T-helper 17 cell (primary cell): ENCODE measurements at regions not wholly inside any gene's neighbourhood (a gene's known extent, or its start where the extent isn't known, plus 50 kb on each side); places are given as distances from the start of the nearest gene placed in this dataset.
"Not testable (repeated sequence)": the region's sequence is repeated elsewhere in the genome, so short reads cannot be mapped to it uniquely, and the experiment has no call there.

Experiments used
- ATAC-seq: fragments of 150-1000 bp; cut with Tn5 transposase; 2 replicates; pipeline ENCODE4 v1.10.0; 2021; ENCODE audit warnings: mild to moderate bottlenecking, moderate library complexity
- DNase-seq, 3 donors: peaks; one replicate each; pipeline versions ENCODE4 v3.0.0 to v3.0.0-alpha.2; 2020 to 2021
- H3K9me3 ChIP-seq: one replicate; pipeline ENCODE4 v1.7.0; 2013; ENCODE audit warnings: low read length, mild to moderate bottlenecking; ENCODE audit not compliant: control insufficient read depth, poor library complexity, severe bottlenecking
- H3K27ac Mint-ChIP-seq: one replicate; pipeline ENCODE4 v1.8.0; 2022; ENCODE audit warnings: mild to moderate bottlenecking, moderate library complexity, mixed read lengths
- H3K27me3 Mint-ChIP-seq: one replicate; pipeline ENCODE4 v1.8.0; 2022; ENCODE audit warnings: mixed read lengths
- H3K36me3 Mint-ChIP-seq: one replicate; pipeline ENCODE4 v1.8.0; 2022; ENCODE audit warnings: low read depth, mixed read lengths
- H3K4me1 Mint-ChIP-seq: one replicate; pipeline ENCODE4 v1.8.0; 2022; ENCODE audit warnings: mild to moderate bottlenecking, mixed read lengths
- H3K4me3 Mint-ChIP-seq: one replicate; pipeline ENCODE4 v1.8.0; 2022; ENCODE audit warnings: mild to moderate bottlenecking, moderate library complexity, mixed read lengths

- Mint-ChIP-seq H3K36me3 (no peaks in the 10 kb centered on the region), H3K27ac (no peak overlapping the region), H3K4me3 (no peak overlapping the region), H3K27me3 (no peaks in the 10 kb centered on the region), H3K4me1 (no peaks in the 10 kb centered on the region)
- no peak for ATAC-seq
- DNase-seq = no peak
- no peaks in the 10 kb centered on the region for H3K9me3 ChIP-seq
Measured at GRCh38 chr16:63442246-63442645, 1406.0 kb upstream of the CDH8 start.

DNA sequence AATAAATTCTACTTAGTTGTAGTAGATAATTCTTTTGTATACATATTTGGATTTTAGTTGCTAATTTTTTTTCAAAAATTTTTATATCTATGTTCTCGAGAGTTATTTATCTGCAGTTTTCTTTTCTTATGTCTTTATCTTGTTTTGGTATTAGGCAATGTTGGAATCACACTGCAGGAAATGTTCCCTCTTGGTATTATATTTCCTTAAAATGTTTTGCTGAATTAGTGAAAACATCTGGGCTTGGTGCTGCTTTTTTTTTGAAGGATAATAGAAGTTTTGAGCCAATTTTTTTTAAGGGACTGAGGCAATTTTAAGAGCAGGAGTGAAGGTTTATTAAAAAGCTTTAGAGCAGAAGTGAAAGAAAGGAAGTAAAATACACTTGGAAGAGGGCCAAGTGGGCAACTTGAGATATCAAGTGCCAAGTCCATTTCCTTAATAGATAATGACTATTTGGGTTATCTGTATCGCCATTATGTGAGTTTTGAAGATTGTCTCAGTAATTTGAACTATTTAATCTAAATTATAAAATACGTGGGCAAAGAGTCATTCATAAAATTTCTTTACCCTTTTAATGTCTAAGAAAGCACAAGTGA, 1390.1 kb upstream of the CDH8 start:
- ATAC-seq (no peak), DNase-seq (no peak)
- no peaks in the 10 kb centered on the region for H3K36me3 Mint-ChIP-seq
- no peaks in the 10 kb centered on the region for H3K27me3 Mint-ChIP-seq
- H3K27ac Mint-ChIP-seq = no peak overlapping the region
- no peaks in the 10 kb centered on the region for H3K9me3 ChIP-seq
- H3K4me3 Mint-ChIP-seq = no peak overlapping the region
- H3K4me1 Mint-ChIP-seq = no peaks in the 10 kb centered on the region

- Mint-ChIP-seq H3K36me3 (no peaks in the 10 kb centered on the region), H3K27ac (no peak overlapping the region), H3K4me3 (no peak overlapping the region), H3K27me3 (no peaks in the 10 kb centered on the region), H3K4me1 (no peaks in the 10 kb centered on the region)
- DNase-seq (no peak), ATAC-seq (no peak)
- no peaks in the 10 kb centered on the region for H3K9me3 ChIP-seq
Measured at GRCh38 chr16:63422715-63423114, 1386.5 kb upstream of the CDH8 start.

DNA sequence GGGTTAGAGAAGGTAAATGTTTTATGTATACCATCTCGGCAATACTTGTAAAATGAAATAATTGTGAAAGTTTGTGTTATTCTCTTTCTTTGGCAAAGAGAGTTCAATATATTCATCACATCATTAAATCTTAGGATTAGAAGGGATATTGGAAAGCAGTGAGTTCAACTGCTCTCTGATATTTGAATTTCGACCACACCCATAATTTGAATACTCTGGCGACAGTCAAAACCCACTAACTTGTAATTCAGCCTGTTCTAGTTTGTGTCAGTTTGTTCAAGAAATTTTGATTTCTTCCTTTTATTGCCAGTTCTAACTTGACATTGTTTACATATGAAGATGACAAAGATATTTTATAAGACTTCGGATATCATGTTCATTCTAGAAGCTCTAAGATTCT, 1380.5 kb upstream of the CDH8 start:
- Mint-ChIP-seq H3K36me3 (no peaks in the 10 kb centered on the region), H3K4me3 (no peak overlapping the region), H3K27me3 (no peaks in the 10 kb centered on the region), H3K4me1 (no peaks in the 10 kb centered on the region), H3K27ac (no peak overlapping the region)
- no peak for ATAC-seq
- DNase-seq = no peak
- no peaks in the 10 kb centered on the region for H3K9me3 ChIP-seq

DNA sequence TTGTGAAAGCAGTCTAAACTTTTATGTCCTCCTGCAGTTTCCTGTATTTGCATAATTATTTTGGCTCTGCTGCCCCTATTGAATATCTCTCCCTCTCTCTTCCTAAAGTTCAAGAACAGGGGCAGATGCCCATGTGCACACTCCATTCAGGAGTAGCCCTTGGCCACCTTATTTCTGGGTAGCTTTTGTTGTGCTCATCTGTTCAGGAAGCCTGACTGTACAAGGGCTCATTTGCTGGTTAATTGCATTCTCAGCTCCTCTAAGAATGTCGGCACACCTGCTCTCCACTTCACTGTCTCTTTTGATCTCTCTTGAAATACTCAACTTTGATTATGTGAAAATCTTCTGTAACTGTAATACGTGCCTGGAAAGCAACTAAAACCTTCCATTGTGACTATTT, 1378.8 kb upstream of the CDH8 start:
- no peaks in the 10 kb centered on the region for H3K4me1 Mint-ChIP-seq
- ATAC-seq = no peak
- no peak for DNase-seq

DNA sequence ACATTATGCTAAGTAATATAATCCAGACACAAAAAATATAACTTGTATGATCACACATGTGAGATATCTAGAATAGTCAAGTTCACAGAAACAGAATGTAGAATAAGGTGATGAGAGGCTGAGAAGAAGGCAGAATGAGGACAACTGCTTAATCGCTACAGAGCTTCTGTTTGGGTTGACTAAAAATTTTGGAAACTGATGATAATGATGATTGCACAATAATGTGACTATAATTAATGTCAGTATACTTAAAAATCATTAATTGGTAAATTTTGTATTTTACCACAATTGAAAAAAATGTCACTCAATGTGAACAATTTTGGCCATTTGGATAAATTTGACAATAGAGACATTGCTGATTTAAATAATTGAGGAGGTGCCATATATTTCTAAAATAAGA, 1374.4 kb upstream of the CDH8 start:
- Mint-ChIP-seq H3K27me3 (no peaks in the 10 kb centered on the region), H3K27ac (no peak overlapping the region), H3K36me3 (no peaks in the 10 kb centered on the region), H3K4me3 (no peak overlapping the region), H3K4me1 (no peaks in the 10 kb centered on the region)
- DNase-seq = no peak
- no peaks in the 10 kb centered on the region for H3K9me3 ChIP-seq
- ATAC-seq = no peak

More for the DNA sequence above, 1378.8 kb upstream of the CDH8 start:
- Mint-ChIP-seq H3K27me3 (no peaks in the 10 kb centered on the region), H3K27ac (no peak overlapping the region), H3K4me3 (no peak overlapping the region), H3K36me3 (no peaks in the 10 kb centered on the region)
- H3K9me3 ChIP-seq = no peaks in the 10 kb centered on the region

- H3K9me3 ChIP-seq = peaks cover 5% of the 10 kb centered on the region
- no peak for ATAC-seq
- Mint-ChIP-seq H3K27ac (no peak overlapping the region), H3K36me3 (no peaks in the 10 kb centered on the region), H3K27me3 (no peaks in the 10 kb centered on the region), H3K4me1 (no peaks in the 10 kb centered on the region), H3K4me3 (no peak overlapping the region)
- no peak for DNase-seq
Measured at GRCh38 chr16:63403792-63404191, 1367.6 kb upstream of the CDH8 start.

GRCh38 chr16:63388277-63388676, 1352.0 kb upstream of the CDH8 start:
- not testable (repeated sequence) for H3K27me3 Mint-ChIP-seq, H3K4me1 Mint-ChIP-seq

GRCh38 chr16:63385714-63386432, 1349.6 kb upstream of the CDH8 start:
- Mint-ChIP-seq H3K27me3 (no peaks in the 10 kb centered on the region), H3K27ac (no peak overlapping the region), H3K4me3 (no peak overlapping the region), H3K36me3 (no peaks in the 10 kb centered on the region), H3K4me1 (no peaks in the 10 kb centered on the region)
- no peaks in the 10 kb centered on the region for H3K9me3 ChIP-seq
- no peak for ATAC-seq
- no peak for DNase-seq

More at GRCh38 chr16:63388277-63388676, 1352.0 kb upstream of the CDH8 start:
- ATAC-seq, H3K9me3 ChIP-seq, H3K27ac Mint-ChIP-seq, H3K4me3 Mint-ChIP-seq, DNase-seq, H3K36me3 Mint-ChIP-seq: not testable (repeated sequence)

DNA sequence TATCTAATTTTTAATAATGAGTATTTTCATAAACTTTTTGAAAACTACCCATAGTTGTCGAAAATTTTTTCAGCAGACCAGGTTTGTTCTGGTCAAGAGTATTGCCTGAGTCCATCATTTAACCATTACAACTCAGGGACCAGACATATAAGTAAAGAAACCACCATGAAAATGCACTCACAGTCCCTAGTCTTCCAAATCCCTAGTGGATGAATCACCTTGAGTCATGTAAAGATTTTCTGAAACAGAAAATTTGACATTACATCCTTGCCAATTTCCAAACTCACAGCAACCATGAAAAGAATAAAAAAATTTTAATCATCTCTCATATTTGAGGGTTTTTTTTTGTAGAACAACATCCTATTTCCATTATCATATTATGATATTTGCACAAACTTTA, 1337.5 kb upstream of the CDH8 start:
- no peaks in the 10 kb centered on the region for H3K27me3 Mint-ChIP-seq
- ATAC-seq = no peak
- no peak overlapping the region for H3K4me3 Mint-ChIP-seq
- no peak overlapping the region for H3K27ac Mint-ChIP-seq
- H3K4me1 Mint-ChIP-seq = no peaks in the 10 kb centered on the region
- no peaks in the 10 kb centered on the region for H3K9me3 ChIP-seq
- H3K36me3 Mint-ChIP-seq = no peaks in the 10 kb centered on the region
- no peak for DNase-seq

DNA sequence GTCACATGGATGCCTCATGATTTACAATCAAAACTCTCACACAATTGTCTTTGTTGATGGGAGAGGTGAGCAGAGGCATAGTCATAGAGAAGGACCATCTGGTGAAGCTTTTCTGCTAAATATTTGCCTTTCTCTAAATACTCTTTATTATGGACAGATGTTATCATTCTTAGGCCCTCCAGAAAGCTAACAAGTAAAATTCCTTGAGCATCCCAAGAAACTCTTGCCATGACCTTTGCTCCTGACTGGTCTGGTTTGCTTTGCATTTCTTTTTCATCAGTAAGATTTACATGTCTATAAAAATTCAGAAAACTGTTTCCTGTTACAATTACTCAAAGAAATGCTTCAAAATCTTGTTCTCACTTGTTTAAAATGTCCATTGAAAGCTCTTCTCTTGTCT, 1336.6 kb upstream of the CDH8 start:
- H3K4me1 Mint-ChIP-seq = no peaks in the 10 kb centered on the region
- H3K36me3 Mint-ChIP-seq = no peaks in the 10 kb centered on the region
- no peaks in the 10 kb centered on the region for H3K27me3 Mint-ChIP-seq
- no peak for ATAC-seq
- no peak overlapping the region for H3K4me3 Mint-ChIP-seq
- H3K27ac Mint-ChIP-seq = no peak overlapping the region
- no peak for DNase-seq
- no peaks in the 10 kb centered on the region for H3K9me3 ChIP-seq

- Mint-ChIP-seq H3K27me3 (no peaks in the 10 kb centered on the region), H3K4me3 (no peak overlapping the region), H3K4me1 (no peaks in the 10 kb centered on the region), H3K27ac (no peak overlapping the region), H3K36me3 (no peaks in the 10 kb centered on the region)
- no peak for DNase-seq
- H3K9me3 ChIP-seq = no peaks in the 10 kb centered on the region
- ATAC-seq = no peak
Measured at GRCh38 chr16:63372283-63372682, 1336.0 kb upstream of the CDH8 start.

GRCh38 chr16:63365649-63366304, 1329.5 kb upstream of the CDH8 start:
- no peak overlapping the region for H3K27ac Mint-ChIP-seq
- DNase-seq (no peak), ATAC-seq (no peak)
- H3K36me3 Mint-ChIP-seq = no peaks in the 10 kb centered on the region
- no peaks in the 10 kb centered on the region for H3K27me3 Mint-ChIP-seq
- no peaks in the 10 kb centered on the region for H3K4me1 Mint-ChIP-seq
- H3K9me3 ChIP-seq = no peaks in the 10 kb centered on the region
- H3K4me3 Mint-ChIP-seq = no peak overlapping the region

DNA sequence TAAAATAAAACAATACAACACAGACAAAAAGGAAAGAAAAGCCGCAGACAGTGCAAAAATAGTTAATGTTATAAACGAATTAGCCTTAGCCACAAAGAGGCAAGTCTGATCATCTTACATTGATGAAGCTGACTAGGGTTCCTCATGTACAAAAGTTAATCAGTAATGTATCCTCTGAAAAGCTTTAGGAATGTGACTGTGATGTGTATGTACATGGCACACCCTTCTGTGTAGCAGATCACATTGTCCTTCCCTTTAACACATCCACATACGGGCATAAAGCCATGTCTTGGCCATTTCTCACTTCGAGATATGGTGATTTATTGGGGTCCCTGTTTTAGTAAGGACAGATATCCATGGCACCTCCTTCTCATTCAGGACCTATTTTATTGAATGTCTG, 1327.5 kb upstream of the CDH8 start:
- no peaks in the 10 kb centered on the region for H3K4me1 Mint-ChIP-seq
- H3K36me3 Mint-ChIP-seq = no peaks in the 10 kb centered on the region
- ATAC-seq (no peak), DNase-seq (no peak)
- no peak overlapping the region for H3K27ac Mint-ChIP-seq
- H3K27me3 Mint-ChIP-seq = no peaks in the 10 kb centered on the region
- H3K9me3 ChIP-seq = no peaks in the 10 kb centered on the region
- H3K4me3 Mint-ChIP-seq = no peak overlapping the region
